ENCODE measurements at regions not wholly inside any gene's neighbourhood (a gene's known extent, or its start where the extent isn't known, plus 50 kb on each side); places are given as distances from the start of the nearest gene placed in this dataset.

GRCh38 chr9:118162716-118163115 lies 458.5 kb downstream of the TLR4 start:
- peak in 1 of 4 donors; percentile 12 for DNase-seq (ENCODE audit: low read depth in 4 of 4, low spot score in 3 of 4)

GRCh38 chr9:118163751-118164150 lies 459.5 kb downstream of the TLR4 start:
- DNase-seq (ENCODE audit: low read depth in 4 of 4, low spot score in 3 of 4): no peak

DNA sequence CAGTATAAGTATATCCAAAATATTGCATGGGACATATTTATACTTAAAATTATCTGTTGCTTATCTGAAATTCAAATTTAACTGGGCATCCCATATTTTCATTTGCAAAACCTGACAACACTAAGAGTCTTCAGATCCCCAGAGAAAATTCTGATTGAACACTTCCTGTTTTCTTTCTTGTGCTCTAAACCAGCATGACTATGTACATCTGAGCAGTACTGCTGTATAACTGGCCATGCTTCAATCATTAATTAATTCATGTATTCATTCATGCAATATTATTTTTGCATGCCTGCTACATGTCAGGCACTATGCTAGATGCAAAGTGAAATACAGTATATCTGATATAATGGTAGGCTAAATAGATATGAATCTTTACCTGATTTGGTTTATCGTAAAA lies 461.2 kb downstream of the TLR4 start:
- no peak for DNase-seq (ENCODE audit: low read depth in 4 of 4, low spot score in 3 of 4)

- DNase-seq (ENCODE audit: low read depth in 4 of 4, low spot score in 3 of 4): peak in 3 of 4 donors; percentile 10 to 33 (median 27)
These were observed 466.1 kb downstream of the TLR4 start for GRCh38 chr9:118170032-118170955.

DNA sequence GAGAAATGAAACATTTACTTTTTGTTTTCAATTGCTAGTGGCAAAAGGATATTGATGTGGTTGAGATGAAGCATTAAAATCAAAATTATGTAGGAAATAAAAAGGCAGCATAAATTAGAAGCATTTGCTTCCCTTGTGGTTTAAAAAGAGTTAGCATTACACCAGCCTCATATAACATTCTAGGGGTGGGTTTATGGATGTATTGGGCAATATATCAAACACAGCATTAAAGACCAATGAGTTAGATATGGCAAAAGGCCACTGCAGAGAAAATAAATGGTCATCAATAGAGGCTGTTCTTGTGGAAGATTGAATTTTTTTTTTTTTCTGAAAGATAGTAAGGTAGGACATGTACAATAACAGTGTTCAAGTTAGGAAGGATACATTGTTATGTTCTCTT lies 473.0 kb downstream of the TLR4 start:
- no peak for DNase-seq (ENCODE audit: low read depth in 4 of 4, low spot score in 3 of 4)

- DNase-seq (ENCODE audit: low read depth in 4 of 4, low spot score in 3 of 4): no peak
These were observed 479.4 kb downstream of the TLR4 start for GRCh38 chr9:118183576-118183975.

DNA sequence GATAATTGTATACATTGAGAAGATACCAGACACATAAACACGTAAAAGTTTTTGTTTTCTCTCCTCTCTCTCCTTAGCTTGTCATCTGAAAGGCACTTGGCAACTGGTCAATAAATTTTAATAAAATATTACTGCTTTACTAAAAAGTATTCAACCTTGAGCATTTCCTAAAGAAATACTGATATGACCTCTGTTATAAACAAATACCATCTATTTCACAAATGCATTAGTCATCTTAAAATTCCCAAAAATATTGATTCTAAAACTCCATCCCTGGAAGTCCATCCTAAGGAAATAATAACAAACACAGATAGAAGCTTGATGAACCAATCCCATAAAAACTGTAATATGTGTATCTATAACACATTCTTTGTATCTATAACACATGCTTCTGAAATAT lies 483.2 kb downstream of the TLR4 start:
- DNase-seq (ENCODE audit: low read depth in 4 of 4, low spot score in 3 of 4): no peak

DNA sequence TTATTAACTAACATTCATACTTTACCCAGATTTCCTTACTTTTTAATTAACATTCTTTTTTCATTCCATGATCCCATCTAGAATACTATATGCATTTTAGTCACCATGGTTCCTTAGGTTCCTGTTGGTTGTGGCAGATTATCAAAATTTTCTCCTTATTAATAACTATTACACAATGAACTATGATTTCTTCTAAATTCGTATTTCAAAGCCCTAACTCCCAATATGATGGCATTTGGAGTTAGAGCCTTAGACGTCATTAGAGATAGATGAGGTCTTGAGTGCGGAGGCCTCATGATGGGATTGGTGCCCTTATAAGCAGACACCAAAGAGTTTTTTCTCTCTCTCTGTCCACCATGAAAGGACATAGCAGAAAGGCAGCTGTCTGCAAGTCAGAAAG lies 485.4 kb downstream of the TLR4 start:
- no peak for DNase-seq (ENCODE audit: low read depth in 4 of 4, low spot score in 3 of 4)

DNA sequence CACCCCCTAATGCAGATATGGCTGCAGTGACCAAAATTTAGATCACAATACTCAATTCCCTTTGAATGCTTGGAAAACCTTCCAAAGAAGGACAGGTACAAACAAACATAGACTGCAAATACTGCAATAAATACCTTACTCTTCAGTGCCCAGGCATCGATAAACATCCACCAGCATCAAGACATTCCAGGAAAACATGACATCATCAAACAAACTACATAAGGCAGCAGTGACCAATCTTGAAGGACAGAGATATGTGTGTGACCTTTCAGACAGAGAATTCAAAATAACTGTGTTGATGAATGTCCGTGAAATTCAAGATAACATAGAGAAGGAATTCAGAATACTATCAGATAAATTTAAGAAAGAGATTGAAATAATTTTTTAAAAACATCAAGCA lies 488.6 kb downstream of the TLR4 start:
- no peak for DNase-seq (ENCODE audit: low read depth in 4 of 4, low spot score in 3 of 4)

DNA sequence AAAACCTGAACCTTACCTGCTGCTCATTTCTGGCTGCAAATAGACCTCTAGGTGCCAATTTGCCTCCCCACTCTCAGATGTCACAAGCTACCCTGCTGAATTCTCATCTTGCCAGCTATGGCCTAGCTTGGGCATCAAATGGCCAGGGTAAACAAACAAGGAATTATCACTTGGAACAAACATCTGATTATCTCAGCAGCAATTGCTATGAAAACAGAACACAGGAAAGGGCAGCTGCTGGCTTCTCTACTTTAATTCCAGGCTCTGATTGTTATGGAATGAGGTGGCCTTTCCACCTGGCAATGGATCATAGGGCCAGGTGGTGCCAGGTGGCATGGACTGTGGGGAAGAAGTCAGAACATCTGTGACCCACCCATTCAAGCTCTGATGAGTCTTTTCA lies 505.1 kb downstream of the TLR4 start:
- DNase-seq (ENCODE audit: low read depth in 4 of 4, low spot score in 3 of 4): no peak

GRCh38 chr9:118215549-118215948 lies 511.3 kb downstream of the TLR4 start:
- DNase-seq (ENCODE audit: low read depth in 4 of 4, low spot score in 3 of 4): no peak

DNA sequence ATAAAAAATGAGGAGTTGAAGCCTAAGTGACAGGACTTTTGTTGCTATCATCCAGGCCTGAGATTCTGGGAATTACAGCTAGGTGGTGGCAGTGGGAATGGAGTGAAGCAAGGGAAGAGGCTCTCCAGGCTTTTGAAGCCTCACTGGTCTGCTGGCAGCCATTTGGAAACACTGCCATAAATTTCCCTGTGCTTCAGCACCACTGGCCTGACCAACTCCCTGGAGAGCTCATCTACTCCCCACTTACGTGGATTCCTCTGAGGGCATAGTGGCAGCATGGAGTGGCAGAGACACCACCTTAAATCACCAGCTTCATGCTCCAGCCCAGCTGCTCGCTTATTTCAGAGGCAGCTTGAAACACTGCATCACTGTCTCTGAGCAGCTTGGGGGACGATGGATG lies 518.2 kb downstream of the TLR4 start:
- DNase-seq (ENCODE audit: low read depth in 4 of 4, low spot score in 3 of 4): peak in 2 of 4 donors; percentile 12 to 20

DNA sequence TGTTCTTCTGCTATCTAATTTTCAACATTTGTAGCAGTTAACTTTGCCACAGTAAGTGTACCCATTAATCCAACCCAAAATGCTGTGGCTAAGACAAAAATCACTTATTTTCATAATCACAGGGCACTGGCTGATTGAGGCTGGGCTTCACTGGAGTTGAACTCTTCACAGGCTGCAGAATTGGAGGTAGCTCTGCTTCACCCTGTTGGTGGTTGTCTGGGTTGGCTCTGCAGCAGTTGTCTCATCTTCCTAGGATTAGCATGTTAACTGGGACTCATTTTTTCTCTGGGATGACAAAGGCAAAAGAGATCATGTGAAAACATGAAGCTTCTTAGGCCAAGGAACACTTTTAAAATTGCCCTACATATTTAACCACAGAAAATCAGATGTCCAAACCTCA lies 518.9 kb downstream of the TLR4 start:
- DNase-seq (ENCODE audit: low read depth in 4 of 4, low spot score in 3 of 4): no peak

DNA sequence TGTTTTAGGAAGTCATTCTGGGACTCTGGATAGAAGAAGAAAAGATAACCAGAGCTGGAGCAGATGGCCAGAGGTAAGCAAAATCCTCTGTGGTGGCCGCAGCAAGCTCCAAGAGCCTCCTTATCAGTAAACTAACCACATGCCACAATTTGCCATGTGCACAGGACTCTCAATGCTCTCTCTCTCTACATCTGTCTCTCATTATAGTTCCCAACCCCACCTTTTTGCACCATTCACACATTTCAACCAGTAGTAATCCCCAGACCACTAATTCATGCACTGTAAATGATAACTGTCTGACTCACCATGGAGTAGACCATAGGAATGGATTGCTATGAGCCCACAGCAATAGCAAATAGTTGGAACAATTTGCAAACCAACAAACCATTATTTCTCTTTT lies 526.1 kb downstream of the TLR4 start:
- no peak for DNase-seq (ENCODE audit: low read depth in 4 of 4, low spot score in 3 of 4)

DNA sequence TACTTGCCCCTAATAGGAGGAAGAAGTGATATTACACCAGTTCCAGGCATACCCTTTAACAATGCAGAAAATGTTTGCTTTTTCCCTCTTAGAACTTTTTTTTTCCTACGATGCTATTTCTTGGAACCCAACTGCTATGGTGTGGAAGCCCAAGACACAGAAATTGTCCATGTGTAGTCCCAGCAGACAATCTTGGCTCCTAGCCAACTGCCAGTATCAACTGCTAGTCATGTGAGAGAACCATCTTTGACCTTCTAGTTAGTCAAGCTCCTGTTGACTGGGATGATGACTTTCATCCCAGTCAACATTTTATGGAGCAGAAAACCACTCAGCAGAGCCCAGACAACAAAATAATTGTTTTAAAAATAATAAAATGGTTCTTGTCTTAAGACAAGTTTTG lies 532.4 kb downstream of the TLR4 start:
- no peak for DNase-seq (ENCODE audit: low read depth in 4 of 4, low spot score in 3 of 4)

- no peak for DNase-seq (ENCODE audit: low read depth in 4 of 4, low spot score in 3 of 4)
These were observed 533.9 kb downstream of the TLR4 start for GRCh38 chr9:118238139-118238538.

- DNase-seq (ENCODE audit: low read depth in 4 of 4, low spot score in 3 of 4): no peak
These were observed 547.8 kb downstream of the TLR4 start for GRCh38 chr9:118252027-118252426.

DNA sequence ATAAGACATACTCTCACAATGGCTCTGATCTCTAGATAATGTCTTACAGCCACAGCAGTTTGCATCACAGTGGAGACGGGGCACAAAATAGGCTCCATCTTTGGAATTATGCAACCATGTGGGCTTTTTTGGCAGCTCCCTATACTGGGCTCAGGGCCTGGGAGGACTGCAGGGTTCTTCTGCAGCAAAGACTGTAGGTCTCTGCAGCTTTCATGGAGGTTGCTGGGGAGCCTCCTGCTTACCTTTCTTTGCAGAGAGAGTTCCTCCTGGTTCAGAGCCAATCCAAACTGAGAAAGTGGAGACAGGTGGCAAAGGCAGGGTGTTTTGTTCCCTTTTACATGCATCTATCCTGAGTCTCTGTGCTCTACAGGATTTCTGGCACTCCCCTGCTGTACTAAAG lies 558.0 kb downstream of the TLR4 start:
- DNase-seq (ENCODE audit: low read depth in 4 of 4, low spot score in 3 of 4): no peak

DNA sequence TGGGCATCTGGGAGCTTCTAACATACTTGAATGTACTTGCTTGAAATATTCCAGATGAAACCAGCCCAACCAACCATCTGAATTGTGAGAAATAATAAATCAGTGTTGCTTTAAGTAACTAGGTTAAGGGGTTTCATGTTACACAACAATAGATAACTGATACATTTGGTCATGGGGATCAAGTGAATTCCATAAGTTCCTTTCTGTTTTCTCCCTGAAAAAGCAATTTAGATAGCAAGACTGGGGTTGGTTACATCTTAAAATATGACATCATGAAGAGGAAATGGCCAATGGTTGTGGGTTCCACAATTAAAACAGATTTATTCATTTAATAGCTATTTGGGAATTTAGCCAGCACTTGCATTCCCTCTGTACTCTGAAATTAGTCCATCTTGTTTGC lies 559.7 kb downstream of the TLR4 start:
- no peak for DNase-seq (ENCODE audit: low read depth in 4 of 4, low spot score in 3 of 4)

DNA sequence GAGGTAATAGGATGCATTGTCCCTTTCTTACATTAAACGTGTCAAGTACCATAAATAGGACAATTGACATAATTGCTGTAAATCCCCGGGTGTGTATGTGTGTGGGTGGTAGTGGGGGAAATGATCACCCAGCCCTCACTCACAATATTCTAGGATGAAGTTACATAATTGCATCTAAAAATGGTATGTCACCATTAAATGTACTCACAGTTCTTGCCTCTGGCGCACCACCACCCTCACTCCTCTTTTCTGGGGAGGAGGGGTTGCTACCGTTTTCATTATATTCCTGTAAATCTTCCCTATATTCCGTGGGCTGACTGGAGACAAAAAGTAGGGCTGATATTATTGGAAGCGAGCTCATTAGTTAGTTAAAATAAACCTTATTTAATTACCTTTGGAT lies 563.8 kb downstream of the TLR4 start:
- no peak for DNase-seq (ENCODE audit: low read depth in 4 of 4, low spot score in 3 of 4)

- no peak for DNase-seq (ENCODE audit: low read depth in 4 of 4, low spot score in 3 of 4)
These were observed 565.4 kb downstream of the TLR4 start for GRCh38 chr9:118269623-118270022.

DNA sequence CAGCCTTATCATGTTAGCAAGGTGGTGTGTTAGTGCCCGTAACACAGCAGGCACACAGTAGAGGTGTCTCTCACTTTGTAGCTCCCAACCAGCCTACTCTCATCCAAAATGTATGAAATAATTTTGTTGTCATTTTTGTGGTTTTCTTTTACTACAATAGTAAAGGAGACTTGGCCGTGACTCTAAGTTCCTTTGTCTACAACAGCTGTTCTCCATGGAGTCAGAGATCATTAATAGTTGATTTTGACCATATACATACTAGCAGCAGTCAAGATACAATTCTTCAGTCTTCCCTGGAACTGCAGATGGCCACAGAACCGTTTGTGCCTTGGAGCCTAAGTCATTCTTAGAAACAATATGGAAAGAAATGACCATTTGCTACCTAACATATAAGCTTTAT lies 567.1 kb downstream of the TLR4 start:
- DNase-seq (ENCODE audit: low read depth in 4 of 4, low spot score in 3 of 4): no peak

- no peak for DNase-seq (ENCODE audit: low read depth in 4 of 4, low spot score in 3 of 4)
These were observed 567.7 kb downstream of the TLR4 start for GRCh38 chr9:118271936-118272335.

Data from right renal pelvis (tissue), 4 donors.